ENCODE measurements at regions not wholly inside any gene's neighbourhood (a gene's known extent, or its start where the extent isn't known, plus 50 kb on each side); places are given as distances from the start of the nearest gene placed in this dataset.
"Not testable (repeated sequence)": the region's sequence is repeated elsewhere in the genome, so short reads cannot be mapped to it uniquely, and the experiment has no call there.

DNA sequence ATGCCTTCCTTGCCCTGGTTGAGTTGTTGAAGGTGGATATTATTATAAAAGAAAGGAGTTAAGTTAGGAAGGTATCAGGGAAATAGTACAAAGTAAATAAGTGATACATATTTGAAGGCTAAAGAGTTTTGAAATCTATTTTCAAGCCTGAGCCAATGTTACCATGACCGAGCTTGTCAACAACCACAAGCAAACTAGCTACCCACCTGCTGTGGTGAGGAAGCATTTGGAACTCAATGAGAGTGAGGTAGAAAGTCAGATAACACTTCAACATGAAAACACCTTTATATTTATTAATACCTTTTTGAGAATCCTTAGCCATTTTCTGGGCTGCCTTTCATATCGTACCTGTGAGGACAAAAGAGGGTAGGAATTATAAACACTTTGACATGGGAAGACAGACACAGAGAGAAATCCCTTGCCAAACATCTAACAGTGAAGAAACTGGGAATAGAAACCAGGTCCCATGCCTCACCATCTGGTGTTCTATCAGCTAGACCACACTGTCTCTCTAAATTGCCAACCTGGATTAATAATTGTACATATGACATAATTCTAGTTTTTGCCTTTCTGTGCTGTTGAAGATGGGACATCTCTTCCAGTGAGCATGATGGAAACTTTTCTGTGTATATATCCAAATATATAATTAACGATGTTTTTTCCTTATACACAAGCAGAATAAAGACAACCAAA, 606.4 kb upstream of the NR3C2 start:
- Histone ChIP-seq H3K4me3 (no peak overlapping the region), H3K9me3 (no peaks in the 10 kb centered on the region), H3K27me3 (no peaks in the 10 kb centered on the region), H3K36me3 (no peaks in the 10 kb centered on the region), H3K27ac (no peak overlapping the region), H3K4me1 (no peaks in the 10 kb centered on the region)
- intact Hi-C loops (cut with DNase I; ENCODE audit: low total_unique reads) = no loop called here
- no peak for TF ChIP-seq CTCF (IDR thresholded peaks at IDR 0.05)
- DNase-seq = no peak

GRCh38 chr4:149047368-149047767, 605.2 kb upstream of the NR3C2 start:
- TF ChIP-seq CTCF (IDR thresholded peaks at IDR 0.05) = no peak
- H3K9me3 ChIP-seq = no peaks in the 10 kb centered on the region
- no peak for DNase-seq
- no peaks in the 10 kb centered on the region for H3K36me3 ChIP-seq
- no peak overlapping the region for H3K4me3 ChIP-seq
- H3K27ac ChIP-seq = no peak overlapping the region
- no peaks in the 10 kb centered on the region for H3K27me3 ChIP-seq
- no peaks in the 10 kb centered on the region for H3K4me1 ChIP-seq
- intact Hi-C loops (cut with DNase I; ENCODE audit: low total_unique reads) = no loop called here

GRCh38 chr4:149045731-149046130, 603.5 kb upstream of the NR3C2 start:
- DNase-seq = no peak
- no peak overlapping the region for H3K27ac ChIP-seq
- intact Hi-C loops (cut with DNase I; ENCODE audit: low total_unique reads) = no loop called here
- H3K4me3 ChIP-seq = no peak overlapping the region
- no peaks in the 10 kb centered on the region for H3K4me1 ChIP-seq
- H3K9me3 ChIP-seq = peaks cover 0 to under 1% (median 0%) of the 10 kb centered on the region in 3 donors
- no peaks in the 10 kb centered on the region for H3K36me3 ChIP-seq
- no peaks in the 10 kb centered on the region for H3K27me3 ChIP-seq
- TF ChIP-seq CTCF (IDR thresholded peaks at IDR 0.05) = no peak

DNA sequence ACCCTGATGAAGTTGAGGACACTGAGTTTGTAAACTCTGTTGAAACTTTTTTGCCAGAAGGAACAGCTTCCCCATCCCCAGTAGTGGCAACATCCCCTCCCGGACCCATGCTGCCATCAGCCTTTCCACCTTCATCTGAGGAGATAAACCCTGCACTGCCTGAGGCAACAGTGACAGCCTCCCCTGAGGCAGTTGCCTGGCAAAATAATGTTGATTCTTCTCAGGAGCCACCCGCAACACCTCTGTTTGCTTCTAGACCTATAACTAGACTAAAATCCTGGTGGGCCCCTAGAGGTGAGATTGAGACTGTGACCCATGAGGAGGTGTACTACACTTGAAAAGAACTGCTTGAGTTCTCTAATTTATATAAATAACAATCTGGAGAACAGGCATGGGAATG, 597.6 kb upstream of the NR3C2 start:
- H3K27me3 ChIP-seq; intact Hi-C loops (cut with DNase I; ENCODE audit: low total_unique reads); H3K36me3 ChIP-seq; H3K9me3 ChIP-seq; DNase-seq; H3K4me1 ChIP-seq; H3K27ac ChIP-seq; H3K4me3 ChIP-seq: not testable (repeated sequence)

DNA sequence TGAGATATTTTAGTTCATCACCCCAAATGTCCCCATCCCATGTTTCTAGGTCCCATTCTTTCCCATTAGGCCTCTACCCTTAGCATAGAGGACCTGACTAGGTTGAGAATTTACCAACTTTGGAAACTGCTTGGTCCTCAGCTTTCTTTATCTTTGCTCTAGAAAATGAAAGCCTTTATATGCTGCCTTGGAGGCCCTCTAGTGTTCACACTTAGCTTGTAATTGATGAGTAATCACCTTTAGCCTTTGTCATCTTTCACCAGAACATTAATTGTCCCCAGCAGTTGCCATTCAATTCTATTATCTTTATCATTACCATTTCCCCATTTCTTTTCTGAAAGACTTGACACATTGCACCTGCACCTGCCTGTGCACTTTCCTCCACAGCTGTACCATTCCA, 589.2 kb upstream of the NR3C2 start:
- H3K4me1 ChIP-seq = no peaks in the 10 kb centered on the region
- no peaks in the 10 kb centered on the region for H3K36me3 ChIP-seq
- no peak overlapping the region for H3K4me3 ChIP-seq
- no peak for DNase-seq
- H3K9me3 ChIP-seq = no peaks in the 10 kb centered on the region
- H3K27me3 ChIP-seq = no peaks in the 10 kb centered on the region
- no peak overlapping the region for H3K27ac ChIP-seq
- TF ChIP-seq CTCF (IDR thresholded peaks at IDR 0.05) = peak in 1 of 2 experiments; percentile 21
- intact Hi-C loops (cut with DNase I; ENCODE audit: low total_unique reads) = no loop called here

GRCh38 chr4:149029056-149029651, 586.9 kb upstream of the NR3C2 start:
- Histone ChIP-seq H3K27me3 (no peaks in the 10 kb centered on the region), H3K4me3 (no peak overlapping the region), H3K36me3 (no peaks in the 10 kb centered on the region), H3K27ac (no peak overlapping the region), H3K9me3 (no peaks in the 10 kb centered on the region), H3K4me1 (no peaks in the 10 kb centered on the region)
- no peak for TF ChIP-seq CTCF (IDR thresholded peaks at IDR 0.05)
- DNase-seq = no peak
- intact Hi-C loops (cut with DNase I; ENCODE audit: low total_unique reads) = no loop called here

Data from tibial artery (tissue), 4 donors.